ENCODE measurements at regions not wholly inside any gene's neighbourhood (a gene's known extent, or its start where the extent isn't known, plus 50 kb on each side); places are given as distances from the start of the nearest gene placed in this dataset.

DNA sequence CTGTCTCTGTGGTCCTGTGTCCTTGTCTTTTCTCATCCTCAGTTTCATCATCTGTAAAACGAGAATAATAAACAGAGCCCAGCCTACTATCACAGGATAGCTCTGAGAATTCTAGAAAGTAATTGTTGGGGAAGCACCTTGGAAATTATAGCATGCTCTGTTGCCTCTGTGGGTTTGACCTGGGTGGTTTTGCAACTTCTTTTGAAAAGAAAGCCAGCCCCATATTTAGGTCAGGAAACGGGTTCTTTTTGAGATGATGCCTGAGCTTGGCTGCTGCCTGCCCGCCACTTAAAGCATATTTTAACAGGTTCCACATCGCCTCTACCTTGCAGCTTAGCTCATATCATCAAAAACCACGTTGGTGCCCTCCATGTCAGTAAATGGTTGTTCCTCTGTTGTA is 111.1 kb downstream of the TLR4 start:
- TF ChIP-seq FOXP2 (optimal IDR thresholded peaks at IDR 0.05; ENCODE audit: borderline replicate concordance, extremely low read depth, extremely low read length, insufficient read depth) (no peak), TAF1 (IDR thresholded peaks at IDR 0.05; ENCODE audit: borderline replicate concordance, insufficient read depth, low read length) (no peak), POLR2AphosphoS5 (IDR thresholded peaks at IDR 0.05; ENCODE audit: low read depth, low read length) (no peak), SIN3A (IDR thresholded peaks at IDR 0.05; ENCODE audit: borderline replicate concordance, insufficient read depth, low read length) (no peak)
- TF ChIP-seq, protein P1, sequence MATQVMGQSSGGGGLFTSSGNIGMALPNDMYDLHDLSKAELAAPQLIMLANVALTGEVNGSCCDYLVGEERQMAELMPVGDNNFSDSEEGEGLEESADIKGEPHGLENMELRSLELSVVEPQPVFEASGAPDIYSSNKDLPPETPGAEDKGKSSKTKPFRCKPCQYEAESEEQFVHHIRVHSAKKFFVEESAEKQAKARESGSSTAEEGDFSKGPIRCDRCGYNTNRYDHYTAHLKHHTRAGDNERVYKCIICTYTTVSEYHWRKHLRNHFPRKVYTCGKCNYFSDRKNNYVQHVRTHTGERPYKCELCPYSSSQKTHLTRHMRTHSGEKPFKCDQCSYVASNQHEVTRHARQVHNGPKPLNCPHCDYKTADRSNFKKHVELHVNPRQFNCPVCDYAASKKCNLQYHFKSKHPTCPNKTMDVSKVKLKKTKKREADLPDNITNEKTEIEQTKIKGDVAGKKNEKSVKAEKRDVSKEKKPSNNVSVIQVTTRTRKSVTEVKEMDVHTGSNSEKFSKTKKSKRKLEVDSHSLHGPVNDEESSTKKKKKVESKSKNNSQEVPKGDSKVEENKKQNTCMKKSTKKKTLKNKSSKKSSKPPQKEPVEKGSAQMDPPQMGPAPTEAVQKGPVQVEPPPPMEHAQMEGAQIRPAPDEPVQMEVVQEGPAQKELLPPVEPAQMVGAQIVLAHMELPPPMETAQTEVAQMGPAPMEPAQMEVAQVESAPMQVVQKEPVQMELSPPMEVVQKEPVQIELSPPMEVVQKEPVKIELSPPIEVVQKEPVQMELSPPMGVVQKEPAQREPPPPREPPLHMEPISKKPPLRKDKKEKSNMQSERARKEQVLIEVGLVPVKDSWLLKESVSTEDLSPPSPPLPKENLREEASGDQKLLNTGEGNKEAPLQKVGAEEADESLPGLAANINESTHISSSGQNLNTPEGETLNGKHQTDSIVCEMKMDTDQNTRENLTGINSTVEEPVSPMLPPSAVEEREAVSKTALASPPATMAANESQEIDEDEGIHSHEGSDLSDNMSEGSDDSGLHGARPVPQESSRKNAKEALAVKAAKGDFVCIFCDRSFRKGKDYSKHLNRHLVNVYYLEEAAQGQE (IDR thresholded peaks at IDR 0.05; ENCODE audit: insufficient read depth in 1 of 2, low read depth in 2 of 2, low read length in 2 of 2): no peak

DNA sequence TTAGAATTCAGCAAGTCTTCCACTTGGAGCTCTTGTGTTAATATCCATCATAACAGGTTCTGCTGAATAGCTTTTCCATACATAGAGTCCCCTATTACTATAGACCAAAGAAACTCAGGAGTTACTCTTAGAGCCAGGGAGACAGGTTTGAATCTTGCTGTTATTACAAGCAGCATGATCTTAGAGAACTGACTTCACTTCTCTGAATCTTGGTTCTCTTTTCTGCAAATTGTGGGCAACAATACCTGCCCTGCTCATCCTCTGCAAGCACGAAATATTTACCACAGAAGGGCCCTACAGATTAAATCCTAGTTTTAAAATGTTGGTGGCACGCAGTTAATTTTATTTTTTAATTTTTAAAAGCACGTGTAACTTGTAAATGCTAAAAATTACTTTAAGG is 111.7 kb downstream of the TLR4 start:
- no peak for TF ChIP-seq POLR2AphosphoS5 (IDR thresholded peaks at IDR 0.05; ENCODE audit: low read depth, low read length)
- TF ChIP-seq FOXP2 (optimal IDR thresholded peaks at IDR 0.05; ENCODE audit: borderline replicate concordance, extremely low read depth, extremely low read length, insufficient read depth): no peak
- TF ChIP-seq, protein P1 (IDR thresholded peaks at IDR 0.05; ENCODE audit: insufficient read depth in 1 of 2, low read depth in 2 of 2, low read length in 2 of 2): no peak
- TF ChIP-seq SIN3A (IDR thresholded peaks at IDR 0.05; ENCODE audit: borderline replicate concordance, insufficient read depth, low read length): no peak
- TF ChIP-seq TAF1 (IDR thresholded peaks at IDR 0.05; ENCODE audit: borderline replicate concordance, insufficient read depth, low read length): no peak

DNA sequence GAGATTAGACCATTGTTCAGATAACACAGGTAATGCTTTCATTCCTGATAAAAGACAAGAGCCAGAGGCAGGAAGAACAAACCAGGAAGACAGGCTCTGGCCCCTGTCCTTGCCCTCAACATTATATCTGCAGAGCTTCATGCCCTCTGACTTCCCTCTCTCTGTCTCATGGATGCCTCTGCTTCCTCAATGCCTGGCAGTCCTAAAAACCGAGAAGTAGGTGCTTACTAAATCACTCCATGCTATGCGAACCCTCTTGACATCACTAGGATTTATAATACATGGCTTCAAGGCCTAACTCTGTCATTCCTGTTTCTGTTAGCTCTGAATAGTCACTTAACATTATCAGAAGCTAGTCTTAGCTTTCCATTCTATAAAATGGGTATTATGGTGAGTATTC is 117.8 kb downstream of the TLR4 start:
- no peak for TF ChIP-seq POLR2AphosphoS5 (IDR thresholded peaks at IDR 0.05; ENCODE audit: low read depth, low read length)
- TF ChIP-seq, protein P1 (IDR thresholded peaks at IDR 0.05; ENCODE audit: insufficient read depth in 1 of 2, low read depth in 2 of 2, low read length in 2 of 2): no peak
- TF ChIP-seq TAF1 (IDR thresholded peaks at IDR 0.05; ENCODE audit: borderline replicate concordance, insufficient read depth, low read length): no peak
- TF ChIP-seq SIN3A (IDR thresholded peaks at IDR 0.05; ENCODE audit: borderline replicate concordance, insufficient read depth, low read length): no peak
- no peak for TF ChIP-seq FOXP2 (optimal IDR thresholded peaks at IDR 0.05; ENCODE audit: borderline replicate concordance, extremely low read depth, extremely low read length, insufficient read depth)

DNA sequence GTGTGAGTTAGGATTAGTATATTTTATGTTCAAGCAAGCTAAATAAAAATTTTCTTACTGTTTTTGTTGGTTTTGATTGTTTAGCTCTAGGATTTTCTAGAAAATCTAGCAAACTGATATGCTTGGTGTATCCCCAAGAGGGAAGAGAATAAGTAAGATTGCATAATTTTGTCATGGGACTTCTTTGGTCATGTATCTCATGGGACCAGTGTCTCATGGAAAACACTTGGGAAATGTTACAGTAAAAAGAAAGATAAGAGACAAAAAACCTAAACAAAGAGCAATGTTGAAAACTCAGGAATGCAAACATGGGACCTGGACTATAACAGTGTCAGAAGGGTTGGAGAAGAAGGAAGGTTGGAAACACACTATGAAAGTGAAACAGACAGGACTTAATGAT is 119.4 kb downstream of the TLR4 start:
- TF ChIP-seq, protein P1 (IDR thresholded peaks at IDR 0.05; ENCODE audit: insufficient read depth in 1 of 2, low read depth in 2 of 2, low read length in 2 of 2): no peak
- TF ChIP-seq TAF1 (IDR thresholded peaks at IDR 0.05; ENCODE audit: borderline replicate concordance, insufficient read depth, low read length) (no peak), FOXP2 (optimal IDR thresholded peaks at IDR 0.05; ENCODE audit: borderline replicate concordance, extremely low read depth, extremely low read length, insufficient read depth) (no peak), SIN3A (IDR thresholded peaks at IDR 0.05; ENCODE audit: borderline replicate concordance, insufficient read depth, low read length) (no peak), POLR2AphosphoS5 (IDR thresholded peaks at IDR 0.05; ENCODE audit: low read depth, low read length) (no peak)
